ENCODE measurements at regions not wholly inside any gene's neighbourhood (a gene's known extent, or its start where the extent isn't known, plus 50 kb on each side); places are given as distances from the start of the nearest gene placed in this dataset.
"Not testable (repeated sequence)": the region's sequence is repeated elsewhere in the genome, so short reads cannot be mapped to it uniquely, and the experiment has no call there.

DNA sequence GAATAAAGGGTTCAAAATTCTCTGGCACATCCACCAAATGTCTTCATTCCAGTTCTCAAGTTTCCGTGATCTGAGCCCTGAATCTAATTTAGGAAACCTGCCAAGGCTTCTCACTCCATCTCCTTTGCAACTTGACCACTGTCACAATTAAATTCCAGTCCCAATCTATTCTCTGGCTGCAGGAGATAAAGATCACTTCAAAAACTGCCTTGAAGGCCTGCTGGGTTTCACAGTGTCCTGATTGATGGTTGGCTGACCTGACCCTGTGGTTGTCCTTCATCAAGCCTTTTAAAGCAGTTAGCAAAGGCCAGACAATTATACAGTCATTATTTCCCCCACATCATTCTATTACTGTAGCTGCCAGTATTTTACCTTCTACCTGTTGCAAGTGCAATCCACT, 60.3 kb upstream of the DNAJC10 start:
- Histone ChIP-seq H3K4me1 (ENCODE audit: low read depth) (peaks cover 9% of the 10 kb centered on the region), H3K27me3 (no peaks in the 10 kb centered on the region), H3K27ac (peak overlapping the region; percentile 44), H3K36me3 (no peaks in the 10 kb centered on the region), H3K4me3 (no peak overlapping the region), H3K9me3 (ENCODE audit: low read depth) (no peaks in the 10 kb centered on the region)
- no peak for DNase-seq (ENCODE audit: low read depth in 1 of 2, low spot score in 1 of 2)
- no peak for TF ChIP-seq CTCF (IDR thresholded peaks at IDR 0.05; ENCODE audit: low read depth, low read length)

DNA sequence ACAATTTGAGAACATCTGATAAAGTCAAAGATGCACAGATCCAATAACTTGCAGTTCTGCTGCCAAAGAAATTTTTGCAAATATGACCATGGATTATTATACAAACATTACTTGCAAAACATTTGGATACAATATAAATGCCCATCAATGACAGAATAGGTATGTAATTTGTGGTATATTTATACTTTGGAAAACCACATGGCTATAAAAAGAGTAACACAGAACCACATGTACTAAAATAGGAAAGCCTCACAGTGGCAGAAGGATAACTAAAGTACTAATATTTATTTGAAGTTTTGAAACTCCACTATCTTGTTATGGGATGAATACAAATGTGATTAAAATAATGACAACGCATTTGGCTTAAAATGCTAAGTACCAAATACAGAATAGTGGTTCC, 51.8 kb upstream of the DNAJC10 start:
- no peak overlapping the region for H3K27ac ChIP-seq
- no peaks in the 10 kb centered on the region for H3K4me1 ChIP-seq (ENCODE audit: low read depth)
- H3K4me3 ChIP-seq = no peak overlapping the region

DNA sequence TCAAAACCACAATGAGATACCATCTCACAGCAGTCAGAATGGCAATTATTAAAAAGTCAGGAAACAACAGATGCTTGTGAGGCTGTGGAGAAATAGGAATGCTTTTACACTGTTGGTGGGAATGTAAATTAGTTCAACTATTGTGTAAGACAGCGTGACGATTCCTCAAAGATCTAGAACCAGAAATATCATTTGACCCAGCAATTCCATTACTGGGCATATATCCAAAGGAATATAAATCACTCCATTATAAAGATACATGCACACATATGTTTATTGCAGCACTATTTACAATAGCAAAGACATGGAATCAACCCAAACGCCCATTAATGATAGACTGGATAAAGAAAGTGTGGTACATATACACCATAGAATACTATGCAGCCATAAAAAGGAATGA, 50.6 kb upstream of the DNAJC10 start:
- H3K9me3 ChIP-seq (ENCODE audit: low read depth); H3K4me3 ChIP-seq; DNase-seq (ENCODE audit: low read depth in 1 of 2, low spot score in 1 of 2); H3K4me1 ChIP-seq (ENCODE audit: low read depth); H3K27me3 ChIP-seq; H3K27ac ChIP-seq; H3K36me3 ChIP-seq: not testable (repeated sequence)

More for the DNA sequence above, 51.8 kb upstream of the DNAJC10 start:
- no peaks in the 10 kb centered on the region for H3K9me3 ChIP-seq (ENCODE audit: low read depth)
- no peaks in the 10 kb centered on the region for H3K27me3 ChIP-seq
- no peak for DNase-seq (ENCODE audit: low read depth in 1 of 2, low spot score in 1 of 2)
- no peaks in the 10 kb centered on the region for H3K36me3 ChIP-seq
- no peak for TF ChIP-seq CTCF (IDR thresholded peaks at IDR 0.05; ENCODE audit: low read depth, low read length)

All from cardiac muscle cell (in vitro differentiated cells and primary cell).